Right lobe of liver (tissue), 4 donors: ENCODE measurements at regions not wholly inside any gene's neighbourhood (a gene's known extent, or its start where the extent isn't known, plus 50 kb on each side); places are given as distances from the start of the nearest gene placed in this dataset.

Source experiments
- POLR2A ChIP-seq: fragments of 450-650 bp; IDR thresholded peaks from one replicate; pipeline ENCODE4 v1.6.1; 2017; ENCODE audit warnings: antibody characterized with exemption, mild to moderate bottlenecking
- TF ChIP-seq, protein P1 (sequence below), 4 donors: fragments of 200-600 bp in 3 of 4; fragments of 450-650 bp in 1 of 4; IDR thresholded peaks; one replicate each; pipeline versions ENCODE4 v1.5.1 to v1.8.0; 2016 to 2022; ENCODE audit warnings: antibody characterized with exemption in 4 of 4, mild to moderate bottlenecking in 2 of 4
- donor health status: DM: no; HTN: no; CAD: no.
- donor health status: DM: no; HTN: no; CAD: no.
- donor health status: DM: no; HTN: yes; CAD: no.

DNA sequence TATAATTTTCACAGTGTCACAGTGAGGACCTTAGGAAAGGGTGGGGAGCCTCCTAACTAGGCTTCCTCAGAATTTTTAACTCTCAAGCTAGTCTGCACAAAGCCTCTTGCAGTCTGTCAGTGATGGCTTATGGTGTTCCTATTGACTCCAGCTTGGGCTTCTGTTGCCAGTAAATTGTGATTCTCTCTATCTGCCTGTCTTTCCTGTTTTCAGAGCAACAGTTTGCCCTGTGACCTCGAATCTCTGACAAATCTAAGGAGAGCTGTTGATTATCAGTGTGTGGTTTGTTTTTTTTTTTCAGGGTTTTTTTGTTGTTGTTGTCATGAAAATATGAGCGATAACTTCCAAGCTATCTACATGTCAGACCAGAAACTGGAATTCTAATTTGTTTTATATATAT, 423.2 kb upstream of the B3GALT2 start:
- TF ChIP-seq, protein P1, sequence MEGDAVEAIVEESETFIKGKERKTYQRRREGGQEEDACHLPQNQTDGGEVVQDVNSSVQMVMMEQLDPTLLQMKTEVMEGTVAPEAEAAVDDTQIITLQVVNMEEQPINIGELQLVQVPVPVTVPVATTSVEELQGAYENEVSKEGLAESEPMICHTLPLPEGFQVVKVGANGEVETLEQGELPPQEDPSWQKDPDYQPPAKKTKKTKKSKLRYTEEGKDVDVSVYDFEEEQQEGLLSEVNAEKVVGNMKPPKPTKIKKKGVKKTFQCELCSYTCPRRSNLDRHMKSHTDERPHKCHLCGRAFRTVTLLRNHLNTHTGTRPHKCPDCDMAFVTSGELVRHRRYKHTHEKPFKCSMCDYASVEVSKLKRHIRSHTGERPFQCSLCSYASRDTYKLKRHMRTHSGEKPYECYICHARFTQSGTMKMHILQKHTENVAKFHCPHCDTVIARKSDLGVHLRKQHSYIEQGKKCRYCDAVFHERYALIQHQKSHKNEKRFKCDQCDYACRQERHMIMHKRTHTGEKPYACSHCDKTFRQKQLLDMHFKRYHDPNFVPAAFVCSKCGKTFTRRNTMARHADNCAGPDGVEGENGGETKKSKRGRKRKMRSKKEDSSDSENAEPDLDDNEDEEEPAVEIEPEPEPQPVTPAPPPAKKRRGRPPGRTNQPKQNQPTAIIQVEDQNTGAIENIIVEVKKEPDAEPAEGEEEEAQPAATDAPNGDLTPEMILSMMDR (IDR thresholded peaks at IDR 0.05) = no peak
- TF ChIP-seq POLR2A = no peak
